ENCODE measurements at regions not wholly inside any gene's neighbourhood (a gene's known extent, or its start where the extent isn't known, plus 50 kb on each side); places are given as distances from the start of the nearest gene placed in this dataset.
"Not testable (repeated sequence)": the region's sequence is repeated elsewhere in the genome, so short reads cannot be mapped to it uniquely, and the experiment has no call there.

DNA sequence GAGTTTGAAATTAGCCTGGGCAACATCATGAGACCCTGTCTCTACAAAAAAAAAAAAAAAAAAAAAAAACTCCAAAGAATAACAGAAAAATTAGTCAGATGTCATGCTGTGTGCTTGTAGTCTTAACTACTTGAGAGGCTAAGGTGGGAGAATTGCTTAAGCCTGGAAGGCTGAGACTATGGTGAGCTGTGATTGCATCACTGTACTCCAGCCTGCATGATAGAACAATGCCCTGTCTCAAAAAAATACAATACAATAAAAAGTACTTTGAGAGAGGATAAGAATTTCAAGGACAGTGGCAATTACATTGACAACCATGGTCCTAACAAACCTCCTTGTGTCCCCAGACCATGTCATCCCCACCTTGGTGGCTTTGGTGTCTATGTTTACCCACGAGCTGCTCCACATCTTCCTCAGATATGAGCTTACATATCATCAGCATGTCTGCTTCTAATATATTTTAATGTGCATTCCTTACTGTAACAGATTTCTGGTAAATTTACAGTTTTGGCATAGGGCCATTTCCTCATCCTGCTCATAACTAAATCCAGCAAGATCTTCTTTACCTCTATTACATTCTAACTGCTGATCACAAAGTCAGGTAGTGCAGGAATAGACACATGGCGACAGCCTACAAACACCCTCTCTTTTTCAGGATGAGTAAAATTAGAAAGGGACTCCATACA is 437.7 kb upstream of the HNRNPA3 start:
- DNase-seq: no peak

DNA sequence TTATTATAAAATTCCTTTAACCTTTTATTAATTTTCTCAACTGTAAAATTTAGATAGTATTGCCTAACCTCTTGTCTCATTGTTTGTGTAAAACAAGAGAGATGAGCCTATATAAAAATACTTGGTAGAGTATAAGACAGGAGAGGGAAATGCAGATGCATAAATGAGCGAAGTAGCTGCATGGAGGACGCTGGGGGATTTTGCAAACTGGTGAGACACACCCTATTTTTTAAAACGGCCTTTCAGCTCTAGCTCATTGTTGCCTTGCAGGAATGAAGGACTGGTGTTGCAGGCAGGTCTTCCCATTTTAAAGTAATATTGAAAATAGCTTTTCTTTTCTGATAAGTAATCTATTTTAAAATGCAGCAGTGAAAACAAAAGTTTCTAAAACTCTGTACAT is 435.3 kb upstream of the HNRNPA3 start:
- no peak for DNase-seq

DNA sequence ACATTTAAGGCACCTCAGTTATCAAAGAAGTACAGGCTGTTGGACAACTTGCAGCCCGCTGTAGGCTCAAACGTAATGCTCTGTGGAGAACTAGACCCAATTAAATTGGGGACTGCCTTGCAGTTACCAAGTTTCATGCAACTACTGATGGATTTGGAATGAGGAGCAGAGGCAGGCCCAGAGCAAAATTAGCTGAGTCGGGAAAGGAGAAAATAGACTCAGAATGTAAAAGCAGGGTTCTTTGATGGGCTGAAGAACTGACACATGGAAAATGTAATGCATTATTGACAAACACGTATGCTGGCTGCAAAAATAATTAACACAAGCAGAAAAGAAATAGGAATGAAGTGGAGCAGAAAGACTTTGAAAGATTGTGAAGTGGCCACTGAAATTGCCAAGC is 432.7 kb upstream of the HNRNPA3 start:
- no peak for DNase-seq

DNA sequence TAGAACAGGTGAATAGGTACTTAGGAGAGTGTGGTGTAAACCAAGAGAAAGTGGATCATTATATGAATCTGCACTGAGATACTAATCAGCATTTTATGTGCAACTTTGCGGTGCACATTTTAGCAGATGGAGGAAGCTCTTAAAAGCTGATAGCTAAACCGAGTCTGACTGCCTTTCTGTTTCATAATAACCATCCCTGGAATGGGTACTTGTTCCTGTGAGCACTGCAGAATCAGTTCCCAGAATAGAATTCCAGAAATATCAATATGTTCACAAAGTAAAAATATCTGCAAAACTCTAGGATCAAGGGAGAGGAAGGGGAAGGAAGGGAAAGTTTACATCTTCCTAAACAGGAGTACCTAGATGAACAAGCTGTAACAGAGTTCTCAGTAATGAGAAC is 432.2 kb upstream of the HNRNPA3 start:
- no peak for DNase-seq

DNA sequence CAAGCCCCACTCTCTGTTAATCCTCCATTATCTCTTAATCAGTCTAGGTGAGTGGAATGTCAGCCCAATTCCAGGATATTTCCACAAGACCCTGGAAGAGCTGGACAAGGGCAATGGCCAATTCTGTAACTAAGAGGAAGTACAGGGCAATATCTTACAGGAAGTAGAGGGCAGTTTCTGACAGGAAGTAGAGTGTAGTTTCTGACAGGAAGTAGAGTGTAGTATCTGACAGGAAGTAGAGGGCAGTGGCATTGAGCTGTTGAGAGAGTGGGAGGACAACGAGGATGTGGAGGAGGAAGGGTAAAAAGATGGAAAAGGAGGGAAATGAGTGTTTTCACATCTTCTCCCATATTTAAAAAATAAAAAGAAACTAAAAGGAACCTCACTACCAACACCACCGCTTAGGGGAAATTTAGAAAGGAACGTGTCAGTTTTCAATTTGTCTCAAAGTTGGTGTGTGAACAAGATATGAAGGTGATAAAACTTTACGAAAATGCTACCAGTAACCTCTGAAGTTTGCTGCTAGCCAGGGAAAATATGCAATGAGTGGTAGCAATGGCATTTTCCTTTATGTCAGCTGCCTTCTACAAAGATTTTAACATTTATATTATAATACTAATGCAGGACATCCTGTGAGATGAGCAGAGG is 430.9 kb upstream of the HNRNPA3 start:
- no peak for DNase-seq

DNA sequence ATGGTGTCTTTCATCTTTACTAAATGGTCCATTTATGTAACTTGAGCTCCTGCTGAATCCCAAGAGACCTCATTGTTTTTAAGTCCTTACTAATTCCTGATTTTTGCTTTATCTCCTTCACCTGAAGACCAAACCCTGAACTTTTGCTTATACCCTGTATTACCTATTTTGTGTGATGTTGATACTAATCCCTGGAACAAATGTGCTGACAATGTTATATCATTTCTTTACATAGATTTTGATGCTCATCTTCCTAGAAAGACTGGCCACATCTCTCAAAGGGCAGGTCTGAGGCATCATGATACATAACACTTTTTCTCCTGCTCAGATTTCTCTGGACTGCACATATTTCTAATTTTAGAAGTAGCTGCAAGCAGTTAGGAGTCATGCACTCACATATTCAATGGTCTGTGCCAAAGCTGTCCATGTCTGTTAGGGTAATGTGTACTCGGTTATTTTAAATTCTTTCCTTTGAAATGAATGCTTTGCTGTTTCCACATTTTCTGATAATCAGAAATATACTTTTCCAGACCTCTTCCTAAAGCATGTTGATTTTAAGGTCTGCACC is 427.9 kb upstream of the HNRNPA3 start:
- DNase-seq: no peak

DNA sequence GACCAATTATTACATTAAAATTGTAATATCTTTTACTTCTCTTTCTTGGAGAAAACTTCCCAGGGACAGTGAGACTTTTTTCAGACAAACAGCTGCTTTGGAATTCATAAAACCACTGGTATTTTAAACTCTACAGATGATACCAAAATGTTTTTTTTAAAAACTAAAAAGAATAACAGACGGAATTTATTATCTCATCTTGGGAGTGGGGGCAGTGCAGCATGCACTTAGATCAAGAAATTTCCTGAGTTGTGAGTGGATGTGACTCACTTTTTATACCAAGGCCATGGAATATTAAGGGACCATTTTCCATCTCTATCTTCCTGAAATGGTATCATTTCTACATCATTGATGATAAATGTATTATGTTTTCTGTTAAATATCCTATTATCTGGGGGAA is 422.8 kb upstream of the HNRNPA3 start:
- no peak for DNase-seq

DNA sequence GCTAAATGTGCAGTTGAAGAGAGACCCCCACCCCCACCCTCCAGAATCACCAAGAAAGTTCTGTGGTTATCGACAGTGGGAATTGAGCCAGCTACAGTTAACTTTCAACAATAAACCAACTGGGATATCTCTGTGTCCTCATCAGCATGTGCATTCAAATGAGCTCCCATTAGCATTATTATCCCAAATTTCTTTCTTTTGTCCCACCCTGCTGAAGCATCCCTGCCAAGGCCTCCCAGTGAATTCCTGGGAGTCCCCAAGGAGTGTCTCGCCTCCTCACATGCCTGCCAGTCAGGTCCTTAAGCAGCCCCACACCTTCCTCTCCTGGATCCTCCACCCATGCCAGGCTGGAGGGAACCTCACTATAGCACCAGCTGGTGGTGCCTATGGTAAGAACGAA is 422.1 kb upstream of the HNRNPA3 start:
- no peak for DNase-seq

DNA sequence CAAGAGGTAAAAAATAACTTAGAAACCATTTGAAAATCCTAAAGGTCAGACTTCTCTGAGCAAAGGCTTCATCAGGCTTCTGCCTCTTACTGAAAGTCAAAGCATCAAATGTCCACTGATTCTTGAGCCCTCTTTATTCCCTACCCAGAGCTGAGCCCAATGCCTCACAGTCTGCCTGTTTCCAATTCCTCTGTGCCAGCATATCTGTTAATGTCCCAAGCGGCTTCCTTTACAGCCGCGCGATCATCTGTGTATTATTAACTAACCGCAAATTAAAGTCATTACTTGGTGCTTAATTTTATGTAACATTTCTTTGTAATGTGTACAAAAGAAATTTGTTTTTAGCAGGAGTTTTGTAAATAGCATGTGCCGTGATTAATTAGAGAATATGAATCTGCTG is 418.8 kb upstream of the HNRNPA3 start:
- no peak for DNase-seq

DNA sequence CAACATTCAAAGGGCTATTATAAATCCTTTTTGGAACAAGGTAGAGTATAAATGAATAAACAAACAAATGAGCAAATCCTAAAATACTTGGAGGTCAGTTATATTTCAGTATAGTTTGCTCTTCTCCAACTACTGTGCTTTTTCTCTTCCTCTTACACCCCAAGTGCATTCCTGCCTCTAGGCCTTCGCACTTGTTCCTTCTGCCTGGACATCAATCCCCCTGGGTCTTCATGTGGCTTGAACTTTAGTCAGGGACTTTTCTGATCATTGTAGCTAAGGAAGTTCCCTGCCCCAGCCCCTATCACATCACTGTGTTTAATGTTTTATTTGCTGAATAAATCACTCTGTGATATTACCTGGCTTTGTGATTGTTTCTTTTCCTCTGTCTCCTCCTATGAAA is 418.2 kb upstream of the HNRNPA3 start:
- no peak for DNase-seq

DNA sequence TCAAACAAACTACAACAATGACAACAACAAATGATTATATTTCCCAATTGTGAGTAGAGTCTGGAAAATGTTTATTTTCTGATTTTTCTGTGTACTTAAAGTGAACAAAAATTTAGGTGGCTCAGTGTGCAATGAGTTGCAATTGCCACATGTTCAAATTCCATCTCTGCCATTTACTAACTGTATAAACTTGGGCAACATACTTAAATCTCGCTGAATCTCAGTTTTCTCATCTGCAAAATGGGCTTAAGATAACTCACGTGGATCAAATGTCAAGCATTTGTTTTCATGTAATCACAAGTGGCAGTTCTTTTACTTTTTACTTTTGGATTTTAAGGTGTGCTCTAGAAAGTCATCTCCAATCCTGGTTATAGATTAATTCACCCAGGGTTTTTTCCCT is 416.8 kb upstream of the HNRNPA3 start:
- DNase-seq: no peak

DNA sequence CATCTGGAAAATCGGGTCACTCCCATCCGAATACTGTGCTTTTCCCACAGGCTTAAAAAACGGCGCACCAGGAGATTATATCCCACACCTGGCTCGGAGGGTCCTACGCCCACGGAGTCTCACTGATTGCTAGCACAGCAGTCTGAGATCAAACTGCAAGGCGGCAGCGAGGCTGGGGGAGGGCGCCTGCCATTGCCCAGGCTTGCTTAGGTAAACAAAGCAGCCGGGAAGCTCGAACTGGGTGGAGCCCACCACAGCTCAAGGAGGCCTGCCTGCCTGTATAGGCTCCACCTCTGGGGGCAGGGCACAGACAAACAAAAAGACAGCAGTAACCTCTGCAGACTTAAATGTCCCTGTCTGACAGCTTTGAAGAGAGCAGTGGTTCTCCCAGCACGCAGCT is 415.9 kb upstream of the HNRNPA3 start:
- not testable (repeated sequence) for DNase-seq

DNA sequence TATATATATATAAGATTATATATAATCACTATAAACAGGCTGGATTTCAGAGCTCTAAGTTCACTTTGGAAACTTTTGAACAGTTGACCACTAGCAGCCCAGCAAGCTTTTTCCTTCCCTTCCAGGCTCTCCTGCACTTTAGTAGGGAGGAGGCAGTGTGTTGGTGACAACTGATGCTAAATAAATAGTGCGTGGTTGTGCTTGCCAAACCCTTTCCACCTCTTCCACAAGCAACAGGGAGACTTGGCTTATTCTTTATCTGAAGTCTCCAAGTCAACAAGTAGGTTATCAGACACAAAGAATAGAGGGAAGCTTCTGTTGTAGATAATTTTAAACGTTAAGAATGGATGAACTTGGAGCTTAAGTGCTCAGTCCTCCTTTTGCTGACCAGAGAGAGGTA is 408.2 kb upstream of the HNRNPA3 start:
- DNase-seq: no peak

DNA sequence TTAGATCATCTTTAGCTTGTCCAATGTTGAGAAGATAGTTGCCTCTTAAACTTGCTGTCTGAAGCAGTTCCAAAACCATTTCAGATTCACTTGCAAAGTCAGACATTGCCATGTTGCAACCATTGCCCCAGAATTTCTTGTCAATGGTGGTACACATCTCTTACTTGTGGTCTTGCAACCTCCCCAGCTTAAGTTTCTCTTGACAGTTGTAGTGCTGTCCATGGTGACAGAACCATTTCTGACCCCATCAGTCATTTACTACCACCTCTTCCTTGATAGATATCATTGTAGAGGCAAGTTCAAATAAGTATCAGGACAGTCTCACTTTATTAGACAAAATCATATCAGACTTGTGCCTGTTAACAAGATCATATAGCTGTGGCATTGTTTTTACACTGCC is 407.2 kb upstream of the HNRNPA3 start:
- DNase-seq: no peak

DNA sequence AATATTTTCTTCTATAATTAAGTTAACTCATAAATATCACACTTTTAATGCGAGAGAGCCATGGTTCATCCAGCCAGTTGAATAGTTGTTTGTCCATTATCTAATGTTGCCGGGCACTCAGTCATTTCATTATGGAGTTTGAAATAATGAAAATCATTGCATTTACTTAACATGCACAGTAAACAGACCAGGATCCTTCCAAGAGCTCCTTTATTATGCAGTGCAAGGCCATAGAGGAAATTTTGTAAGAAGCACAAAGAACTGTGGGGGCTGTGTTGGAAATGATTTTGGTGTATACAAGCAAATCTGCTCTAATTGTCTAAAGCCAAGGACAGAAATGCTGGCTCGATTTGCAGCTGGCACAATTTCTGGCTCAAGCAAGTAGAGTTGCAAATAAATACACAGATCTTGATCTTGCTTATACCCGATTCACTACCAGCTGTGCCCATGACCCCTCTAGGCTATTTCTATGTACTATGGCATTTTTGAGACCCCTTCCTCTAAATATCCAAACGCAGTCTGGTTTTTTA is 400.3 kb upstream of the HNRNPA3 start:
- no peak for DNase-seq

DNA sequence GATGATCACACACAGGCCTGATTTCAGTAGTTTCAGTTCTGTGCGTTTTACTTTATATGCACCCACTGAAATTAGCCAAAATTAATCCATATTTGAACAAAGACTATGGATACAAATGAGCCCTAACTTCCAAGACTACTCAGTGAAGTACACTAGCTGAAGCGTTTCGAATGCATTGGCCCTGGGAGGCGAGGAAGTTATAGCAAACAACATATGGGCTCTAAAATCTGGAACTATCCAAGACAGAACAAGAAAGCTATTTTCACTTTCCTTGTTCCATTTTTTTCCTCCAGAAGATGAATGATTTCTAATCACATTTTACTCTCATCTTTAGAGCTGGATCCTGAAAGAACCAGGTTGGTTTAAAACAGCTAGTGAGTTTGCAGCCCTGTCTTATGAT is 399.4 kb upstream of the HNRNPA3 start:
- DNase-seq: no peak

DNA sequence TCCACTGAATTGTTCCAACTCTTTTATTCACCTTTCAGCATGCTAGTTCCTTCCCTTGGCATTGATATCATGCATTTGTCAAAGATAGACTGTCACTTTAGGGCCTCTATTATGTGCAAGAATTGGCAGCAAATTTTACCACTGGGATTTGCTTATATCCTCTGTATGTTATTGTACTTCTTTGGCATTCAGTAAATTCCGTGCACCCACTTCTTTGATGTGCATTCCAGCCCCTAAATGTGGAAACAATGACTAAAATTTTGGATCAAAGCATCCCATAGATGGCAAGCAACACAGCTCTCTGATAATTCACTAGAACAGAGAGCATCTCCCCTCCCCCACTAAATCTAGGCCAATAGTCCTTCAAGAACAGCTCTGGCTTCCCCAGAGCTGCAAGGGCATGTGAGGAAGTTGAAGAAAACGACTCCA is 399.0 kb upstream of the HNRNPA3 start:
- DNase-seq: no peak

DNA sequence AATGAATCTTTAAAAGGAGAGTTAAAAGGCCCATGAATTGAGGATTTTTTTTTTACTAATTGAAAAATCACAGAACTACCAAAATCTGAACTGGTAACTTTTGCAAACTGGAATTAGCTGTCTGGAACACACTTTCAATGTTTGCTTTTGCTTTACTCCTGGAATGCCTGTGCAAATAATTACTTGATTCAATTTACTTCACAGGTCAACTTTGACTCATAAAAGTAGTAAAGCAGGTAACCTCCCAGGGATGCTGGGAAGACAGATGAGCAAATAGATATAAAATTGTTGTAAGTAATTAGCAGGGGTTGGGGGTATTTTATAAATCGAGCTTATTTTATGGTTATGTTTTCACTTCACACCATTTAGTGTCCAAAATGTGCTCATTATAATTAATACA is 398.3 kb upstream of the HNRNPA3 start:
- no peak for DNase-seq

DNA sequence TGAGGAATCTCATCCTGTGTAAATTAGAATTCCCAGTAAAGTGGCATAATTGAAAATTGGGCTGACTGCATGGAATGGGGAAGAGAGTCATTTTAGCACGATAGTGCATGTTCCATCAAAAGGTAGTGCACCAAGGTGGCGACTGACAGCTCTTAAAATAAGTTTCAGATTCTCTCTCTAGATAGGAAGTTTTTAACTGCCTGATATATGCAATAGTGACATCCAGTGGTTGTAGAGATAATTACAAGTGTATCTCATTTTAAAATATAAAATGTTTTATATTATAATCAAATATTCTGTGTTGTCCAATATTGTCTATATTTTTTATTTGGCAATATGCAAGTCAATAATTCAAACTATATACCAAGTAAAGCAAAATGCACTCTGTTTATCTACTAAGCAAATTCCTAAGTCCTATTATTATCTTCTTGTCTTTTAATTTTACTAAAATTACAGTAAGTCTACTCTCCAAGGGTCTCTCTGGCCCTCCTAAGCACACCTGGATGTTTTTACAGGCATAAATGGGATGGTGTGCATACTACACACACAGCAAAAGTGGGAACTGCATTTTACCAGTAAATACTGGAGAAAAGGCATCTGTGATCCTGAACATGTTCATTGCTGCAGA is 397.7 kb upstream of the HNRNPA3 start:
- peak; percentile 12 for DNase-seq

DNA sequence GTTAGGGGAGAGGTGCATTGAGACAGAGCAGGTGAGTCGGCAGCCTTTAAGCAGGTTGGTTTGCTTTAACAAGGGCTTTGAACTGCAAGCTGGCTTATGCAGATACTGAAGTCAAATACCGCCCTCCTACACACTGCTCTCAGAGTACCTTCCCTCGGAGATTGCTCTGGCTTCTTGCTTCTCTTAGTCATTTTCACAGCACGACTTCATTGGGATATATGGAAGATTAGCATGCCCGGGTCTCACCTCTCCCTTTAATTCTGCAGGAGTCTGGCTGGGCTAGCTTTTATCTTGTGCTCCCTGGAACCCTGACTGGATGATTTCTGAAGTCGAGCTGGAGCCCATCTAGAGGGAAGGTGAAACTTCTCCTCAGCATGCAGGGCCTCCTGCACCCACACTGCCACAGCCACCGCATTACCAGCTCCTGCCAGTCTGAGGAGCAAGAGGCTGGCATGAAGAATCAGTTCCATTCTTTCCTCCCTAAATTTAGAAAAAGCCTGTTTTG is 395.5 kb upstream of the HNRNPA3 start:
- DNase-seq: peak; percentile 10

DNA sequence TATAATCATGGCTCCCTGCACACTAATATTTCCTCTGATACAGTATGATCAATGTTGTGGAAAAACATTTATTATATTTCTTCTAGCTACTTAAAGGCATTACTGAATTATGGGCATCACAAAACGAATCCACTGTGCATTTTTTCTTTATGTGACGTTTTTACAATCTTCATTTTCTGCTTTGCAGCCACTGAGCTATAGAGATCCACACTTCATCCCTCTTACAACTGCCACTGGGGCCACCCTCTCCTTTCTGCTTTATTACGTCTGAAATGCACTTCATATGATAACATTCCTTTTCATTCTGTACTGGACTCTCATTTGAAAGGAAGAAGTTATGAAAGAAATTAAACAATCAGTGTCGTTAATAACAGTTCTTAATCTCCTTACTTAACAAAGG is 394.5 kb upstream of the HNRNPA3 start:
- DNase-seq: no peak

DNA sequence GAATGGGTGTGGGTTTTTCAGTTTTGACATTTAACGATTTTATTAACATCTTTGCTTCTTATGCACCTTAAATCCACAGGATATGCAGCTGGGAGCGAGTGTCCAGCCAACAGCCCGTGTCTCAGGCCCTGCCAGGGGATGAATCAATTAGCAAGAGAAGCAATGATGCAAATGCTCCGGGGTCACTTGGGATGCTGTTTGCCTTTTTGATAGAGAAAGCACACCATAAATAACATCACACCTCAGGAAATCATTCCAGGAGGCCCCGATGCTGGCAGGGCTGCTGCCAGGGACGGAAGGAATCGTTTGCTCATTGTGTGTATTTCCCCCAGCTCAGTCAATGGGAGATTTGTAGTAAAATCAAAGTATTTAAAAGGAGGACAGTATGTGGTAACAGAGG is 394.0 kb upstream of the HNRNPA3 start:
- no peak for DNase-seq

DNA sequence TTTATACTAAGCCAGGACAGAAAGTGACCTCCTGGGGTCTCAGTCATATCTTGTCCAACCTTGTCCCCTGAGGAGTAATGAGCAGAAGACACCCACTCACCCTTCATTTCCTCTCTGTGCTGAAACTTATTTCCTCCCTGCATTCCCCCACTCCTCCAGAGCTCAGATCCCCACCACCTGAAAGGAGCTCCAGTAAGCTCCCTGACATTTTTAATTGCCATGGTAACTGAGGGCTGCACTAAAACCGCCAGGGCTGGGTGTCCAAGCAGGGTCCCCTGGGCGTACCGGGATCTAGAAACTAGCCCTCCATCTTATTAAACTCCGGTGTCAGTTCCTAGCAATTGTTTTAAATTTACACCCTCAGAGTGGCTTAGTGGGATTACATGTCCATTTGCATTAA is 393.3 kb upstream of the HNRNPA3 start:
- no peak for DNase-seq
